H4 (cell line): ENCODE measurements at regions not wholly inside any gene's neighbourhood (a gene's known extent, or its start where the extent isn't known, plus 50 kb on each side); places are given as distances from the start of the nearest gene placed in this dataset.

Source experiments
- DNase-seq: peaks from one replicate; pipeline ENCODE4 v3.0.0-alpha.2; 2015; ENCODE audit warnings: low spot score

DNA sequence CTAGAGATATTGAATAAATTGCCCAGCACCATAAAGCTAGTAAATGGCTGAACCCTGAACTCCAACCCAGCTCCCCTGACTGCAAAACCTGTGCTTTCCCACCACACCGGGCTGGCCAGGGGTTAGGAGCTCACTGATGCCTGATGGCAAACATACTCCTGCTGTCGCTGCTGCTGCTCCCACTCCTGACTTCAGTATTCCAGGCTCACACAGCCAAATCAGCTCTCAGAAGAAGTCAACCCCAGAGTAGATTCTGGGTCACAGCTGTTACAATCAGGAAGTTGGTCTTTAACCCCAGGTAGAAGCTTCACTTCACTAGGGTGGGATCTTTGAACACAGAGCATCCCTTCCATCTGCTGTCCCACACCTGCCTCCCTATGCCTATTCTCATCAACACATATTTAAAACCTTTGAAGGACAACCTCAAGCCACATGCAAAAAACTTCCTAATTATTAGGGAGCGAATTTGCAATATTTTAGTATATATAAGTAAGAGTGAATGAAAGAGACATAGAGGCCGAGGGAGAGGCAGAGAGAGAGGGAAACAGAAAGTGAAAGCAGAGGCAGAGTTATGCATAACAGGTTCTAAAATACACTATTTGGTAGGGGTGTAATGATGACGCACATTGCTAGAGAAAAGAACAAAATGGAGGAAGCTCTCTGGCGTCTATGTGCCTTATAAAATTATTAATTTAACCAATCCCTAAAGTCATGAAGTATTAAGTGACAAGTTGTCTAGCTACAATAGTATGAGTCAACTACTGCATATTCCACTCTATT, 99.4 kb upstream of the SERP2 start:
- DNase-seq = peak; percentile 60

GRCh38 chr13:44274771-44275205, 98.8 kb upstream of the SERP2 start:
- no peak for DNase-seq

DNA sequence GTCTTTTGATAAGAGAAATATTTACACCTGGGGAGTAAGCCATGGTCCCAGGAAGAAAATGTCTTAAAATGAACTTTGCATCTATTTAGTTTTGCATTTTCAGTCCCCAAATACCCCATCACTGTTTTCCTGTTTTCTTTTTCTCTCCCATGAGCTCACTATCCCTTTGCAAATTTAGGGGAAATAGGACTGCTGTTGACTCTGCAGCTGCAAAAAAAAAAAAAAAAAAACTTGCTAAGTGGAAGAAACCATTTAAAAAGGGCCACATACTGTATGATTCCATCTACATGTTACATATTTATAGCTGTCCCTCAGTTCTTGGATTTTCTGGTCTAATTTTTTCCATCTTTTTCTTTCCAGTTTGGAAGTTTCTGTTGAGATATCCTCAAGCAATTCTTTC, 98.2 kb upstream of the SERP2 start:
- DNase-seq = no peak

DNA sequence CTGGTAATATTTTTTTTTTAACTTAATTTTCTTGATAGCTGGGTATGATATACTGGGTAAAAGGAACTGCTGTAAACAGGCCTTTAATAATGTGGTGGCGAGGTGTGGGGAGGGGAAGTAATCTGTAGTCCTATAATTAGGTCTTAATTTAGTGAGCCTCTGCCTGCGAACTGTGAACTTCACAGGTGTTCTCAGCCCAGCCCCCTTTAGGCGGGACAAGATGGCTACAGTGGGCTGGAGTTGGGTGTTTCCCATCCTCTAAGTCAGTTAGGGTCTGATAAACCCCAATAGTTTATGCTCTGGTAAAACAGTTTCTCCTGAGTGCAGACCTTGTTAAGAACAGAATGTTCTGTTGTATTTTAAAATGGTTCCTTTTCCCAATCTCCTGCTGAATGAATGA, 97.6 kb upstream of the SERP2 start:
- no peak for DNase-seq

GRCh38 chr13:44277459-44277858, 96.2 kb upstream of the SERP2 start:
- DNase-seq = no peak

GRCh38 chr13:44278166-44278565, 95.5 kb upstream of the SERP2 start:
- DNase-seq = no peak

- no peak for DNase-seq
Observed at GRCh38 chr13:44280456-44280855, 93.2 kb upstream of the SERP2 start.

DNA sequence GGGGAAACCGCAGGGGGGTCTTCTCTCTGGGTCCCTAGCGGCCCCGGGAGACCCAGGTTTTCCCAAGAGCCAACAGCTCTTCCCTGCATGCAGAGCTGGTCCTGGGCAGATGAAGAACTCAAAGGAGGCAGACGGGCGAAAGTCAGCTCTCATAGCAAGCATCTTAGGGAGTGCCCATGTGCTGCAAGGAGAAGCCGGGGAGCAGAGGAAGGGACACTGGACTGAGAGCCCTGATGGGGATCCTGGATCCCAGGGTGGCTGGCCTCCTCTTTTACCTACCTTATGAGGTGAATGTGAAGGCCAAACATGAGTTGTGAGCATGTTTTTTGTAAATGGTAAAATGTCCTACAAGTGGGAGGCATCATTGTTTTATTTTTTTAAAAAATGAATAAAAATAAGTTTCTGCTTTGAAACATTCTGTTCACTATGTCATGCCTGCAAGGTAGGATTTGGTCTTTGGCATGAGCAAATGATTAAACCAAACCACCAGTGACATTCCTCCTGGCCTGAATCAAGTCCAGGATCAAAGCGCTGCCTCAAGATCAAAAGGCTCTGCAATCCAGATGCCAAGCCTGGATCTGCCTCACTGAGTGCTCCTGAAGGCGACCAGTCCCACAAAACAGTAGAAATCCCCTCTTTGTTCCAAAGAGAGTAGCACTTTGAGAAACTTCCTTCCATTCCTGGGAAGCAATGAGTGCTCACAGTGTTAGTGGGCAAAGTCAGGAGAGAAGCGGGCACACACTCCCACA, 92.2 kb upstream of the SERP2 start:
- no peak for DNase-seq

- DNase-seq = no peak
Observed at GRCh38 chr13:44283600-44283999, 90.0 kb upstream of the SERP2 start.

GRCh38 chr13:44287958-44288357, 85.7 kb upstream of the SERP2 start:
- no peak for DNase-seq

DNA sequence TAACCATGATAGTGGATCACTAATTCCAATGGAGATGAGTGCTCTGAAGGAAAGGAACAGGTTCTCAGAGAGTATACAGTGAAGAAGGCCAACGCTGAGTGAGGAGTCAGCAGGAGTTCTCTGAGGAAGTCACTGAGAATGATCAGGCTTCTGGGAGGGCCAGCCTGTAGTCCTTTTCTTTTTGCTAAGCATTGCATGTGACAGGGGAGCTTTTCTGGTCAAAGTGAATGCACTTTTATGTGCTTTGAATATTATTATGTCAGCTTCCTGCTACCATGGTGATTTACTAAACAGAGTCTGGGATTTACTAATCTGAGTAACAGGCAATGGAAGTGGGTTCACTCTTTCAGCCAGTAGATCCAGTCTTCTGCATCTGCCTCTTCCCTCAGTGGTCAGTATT, 81.1 kb upstream of the SERP2 start:
- DNase-seq = no peak

GRCh38 chr13:44293374-44293773, 80.2 kb upstream of the SERP2 start:
- DNase-seq = no peak

- DNase-seq = no peak
Observed at GRCh38 chr13:44293908-44294735, 79.5 kb upstream of the SERP2 start.

GRCh38 chr13:44294876-44295275, 78.7 kb upstream of the SERP2 start:
- DNase-seq = no peak

DNA sequence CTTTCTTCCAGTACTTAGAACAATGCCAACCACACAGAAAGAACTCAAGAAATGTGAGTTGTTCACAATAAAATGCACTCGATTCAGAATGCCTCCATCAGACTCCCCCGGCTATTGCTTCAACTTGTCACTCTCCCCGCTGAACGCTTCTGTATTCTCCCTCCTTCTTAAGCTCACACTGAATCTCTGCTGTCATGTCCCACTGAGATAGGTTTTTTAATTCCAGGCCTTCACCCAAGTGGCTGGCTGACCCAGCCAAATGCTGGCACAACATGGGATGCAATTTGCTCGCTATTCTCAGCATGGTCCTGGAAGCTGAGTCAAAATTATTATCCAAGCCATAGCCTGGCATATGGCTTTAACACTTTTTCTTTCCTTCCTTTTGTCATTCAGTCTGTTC, 76.8 kb upstream of the SERP2 start:
- no peak for DNase-seq

GRCh38 chr13:44298314-44298713, 75.3 kb upstream of the SERP2 start:
- DNase-seq = no peak

DNA sequence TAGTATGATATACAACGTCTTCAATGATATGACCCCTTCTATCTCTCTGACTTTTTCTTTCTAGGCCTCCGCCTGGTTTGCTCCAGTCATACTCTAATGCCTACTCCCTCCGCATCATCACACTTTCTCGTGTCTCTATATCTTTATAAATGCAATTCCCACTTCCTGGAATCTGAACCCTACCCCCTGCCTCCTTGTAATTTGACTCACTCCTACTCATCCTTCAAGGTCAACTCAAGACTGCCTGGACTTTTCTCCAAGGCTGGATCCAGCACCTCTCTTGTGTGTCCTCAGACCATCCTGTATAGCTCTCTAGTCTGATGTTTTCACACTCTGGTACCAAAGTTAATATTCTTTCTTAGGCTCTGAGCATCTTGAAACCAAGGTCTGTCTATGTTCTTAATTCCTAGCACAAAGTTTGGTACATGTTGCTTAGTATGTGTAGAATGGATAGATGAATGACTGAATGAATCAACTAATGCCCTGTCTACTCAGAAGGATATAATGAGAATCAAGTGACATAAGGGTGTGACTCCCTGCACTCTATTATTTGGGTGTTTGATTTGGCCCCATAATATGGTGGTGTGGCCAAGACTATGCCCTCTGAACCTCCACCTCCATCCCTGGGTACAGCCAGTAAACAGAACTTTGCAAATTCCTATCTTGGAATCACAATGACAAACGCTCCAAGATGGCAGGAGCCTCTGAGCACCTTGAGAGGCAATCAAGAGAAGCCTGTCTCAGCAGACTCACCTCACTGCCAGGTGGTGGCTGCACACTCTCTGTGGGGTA, 74.3 kb upstream of the SERP2 start:
- no peak for DNase-seq

DNA sequence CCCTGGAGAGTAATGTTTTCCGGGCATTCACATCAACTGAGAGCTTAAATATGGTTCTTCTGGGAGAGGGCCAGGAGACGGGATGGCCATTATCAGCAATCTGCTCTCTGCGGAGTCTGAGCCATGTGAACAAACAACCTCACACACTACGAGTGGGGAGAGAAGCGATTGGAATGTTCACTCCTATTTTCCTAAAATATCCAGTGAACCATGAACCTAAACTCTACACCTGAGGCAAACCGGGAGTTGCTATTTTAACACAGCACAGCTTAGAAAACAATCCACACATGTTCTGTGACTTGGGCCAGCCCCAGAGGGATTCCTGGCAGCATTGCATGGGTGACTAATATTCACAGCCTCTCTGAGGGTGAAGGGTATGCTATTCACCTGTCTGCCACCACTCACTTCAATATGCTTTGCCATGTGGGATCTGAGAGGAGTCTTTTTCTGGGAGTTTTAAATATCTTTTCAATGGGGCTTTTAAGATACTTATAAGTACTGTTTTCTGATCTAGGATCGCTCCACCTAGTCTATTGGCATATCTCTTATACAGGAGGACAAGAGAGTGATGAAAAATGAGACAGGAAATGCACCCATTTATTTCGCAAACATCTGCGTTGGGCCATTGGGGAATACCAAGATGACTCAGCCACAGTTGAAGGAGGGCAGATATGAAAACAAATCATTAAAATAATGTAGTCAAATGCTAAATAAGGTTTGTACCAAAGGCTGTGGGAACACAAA, 72.6 kb upstream of the SERP2 start:
- DNase-seq = peak; percentile 62

GRCh38 chr13:44301639-44302015, 72.0 kb upstream of the SERP2 start:
- DNase-seq = no peak

- DNase-seq = no peak
Observed at GRCh38 chr13:44302233-44302632, 71.4 kb upstream of the SERP2 start.
